IMR-90 (cell line): ENCODE measurements at regions not wholly inside any gene's neighbourhood (a gene's known extent, or its start where the extent isn't known, plus 50 kb on each side); places are given as distances from the start of the nearest gene placed in this dataset.

Experiments
- ATAC-seq: fragments of 200-7000 bp; cut with Tn5 transposase; 2 replicates; pipeline ENCODE4 v1.9.1; 2020; ENCODE audit warnings: low read depth, mild to moderate bottlenecking, moderate library complexity
- BruUV-seq: library from RNA; stranded (reverse); fragments of 400-500 nt; replicated peaks from 2 replicates; lab custom pipeline; 2021; lab: Mats Ljungman, UMichigan
- CTCF ChIA-PET: fragments of 300-600 bp; formaldehyde crosslinking; extraction: SDS; loops from one replicate; lab custom pipeline; 2021; ENCODE audit warnings: antibody characterized with exemption; lab: Yijun Ruan, JAX
- POLR2A ChIA-PET: fragments of 300-600 bp; sonication (Branson Sonifier 250); formaldehyde crosslinking; loops from one replicate; lab custom pipeline; 2022; ENCODE audit warnings: antibody characterized with exemption; ENCODE audit not compliant: unreplicated experiment; lab: Charles Lee
- DNase-seq: peaks from one replicate; pipeline ENCODE4 v3.0.0; 2013
- H2AFZ ChIP-seq: replicated peaks from 2 replicates; pipeline ENCODE3; 2013; ENCODE audit warnings: low read length, mild to moderate bottlenecking; ENCODE audit not compliant: poor library complexity
- H2AK5ac ChIP-seq: 2 replicates; pipeline ENCODE4 v1.6.1; 2013; ENCODE audit warnings: low read depth, low read length, inconsistent platforms
- H2AK9ac ChIP-seq: replicated peaks from 2 replicates; pipeline ENCODE3; 2013; ENCODE audit warnings: mild to moderate bottlenecking, low read depth, low read length, moderate library complexity; ENCODE audit not compliant: poor library complexity
- H2BK120ac ChIP-seq: 2 replicates; pipeline ENCODE4 v1.6.1; 2013; ENCODE audit warnings: low read depth, low read length, inconsistent platforms
- H2BK15ac ChIP-seq: 3 replicates; pipeline ENCODE4 v1.6.1; 2013; ENCODE audit warnings: low read depth, low read length, inconsistent platforms
- H2BK20ac ChIP-seq: 2 replicates; pipeline ENCODE4 v1.6.1; 2013; ENCODE audit warnings: low read depth, mild to moderate bottlenecking, inconsistent platforms, low read length, moderate library complexity
- H2BK5ac ChIP-seq: 2 replicates; pipeline ENCODE4 v1.6.1; 2013; ENCODE audit warnings: mild to moderate bottlenecking, low read depth, low read length, inconsistent platforms; ENCODE audit not compliant: poor library complexity, severe bottlenecking
- H3K14ac ChIP-seq: replicated peaks from 2 replicates; pipeline ENCODE4 v1.6.1; 2013; ENCODE audit warnings: low read depth, low read length, inconsistent platforms
- H3K18ac ChIP-seq: 2 replicates; pipeline ENCODE4 v1.6.1; 2013; ENCODE audit warnings: low read depth, low read length, control low read depth
- H3K23ac ChIP-seq: 2 replicates; pipeline ENCODE4 v1.6.1; 2013; ENCODE audit warnings: low read depth, low read length, inconsistent platforms
- H3K27ac ChIP-seq: 2 replicates; pipeline ENCODE4 v1.5.1; 2013; ENCODE audit warnings: mild to moderate bottlenecking, control low read depth, low read length; ENCODE audit not compliant: insufficient read depth
- H3K27me3 ChIP-seq: 2 replicates; pipeline ENCODE4 v1.6.1; 2013; ENCODE audit warnings: low read length; ENCODE audit not compliant: control insufficient read depth, insufficient read depth
- H3K36me3 ChIP-seq: 2 replicates; pipeline ENCODE4 v1.6.1; 2013; ENCODE audit warnings: low read length, mixed read lengths; ENCODE audit not compliant: control insufficient read depth, insufficient read depth
- H3K4ac ChIP-seq: 2 replicates; pipeline ENCODE4 v1.6.1; 2013; ENCODE audit warnings: low read depth, low read length, inconsistent platforms
- H3K4me1 ChIP-seq: 2 replicates; pipeline ENCODE4 v1.6.1; 2013; ENCODE audit warnings: low read length, mixed read lengths; ENCODE audit not compliant: control insufficient read depth, insufficient read depth
- H3K4me2 ChIP-seq: 2 replicates; pipeline ENCODE4 v1.6.1; 2013; ENCODE audit warnings: low read depth, mild to moderate bottlenecking, control low read depth, low read length, moderate library complexity
- H3K4me3 ChIP-seq: 2 replicates; pipeline ENCODE4 v1.5.1; 2013; ENCODE audit warnings: low read depth, mild to moderate bottlenecking, control low read depth, low read length, moderate library complexity; ENCODE audit not compliant: insufficient read depth
- H3K56ac ChIP-seq: 2 replicates; pipeline ENCODE4 v1.6.1; 2013; ENCODE audit warnings: low read length, inconsistent platforms; ENCODE audit not compliant: insufficient read depth; ENCODE audit errors: extremely low read depth
- H3K79me1 ChIP-seq, 2 experiments: 2 replicates each; pipeline ENCODE4 v1.6.1; 2013; ENCODE audit warnings: low read length in 2 of 2, inconsistent platforms in 1 of 2, low read depth in 1 of 2
- H3K9ac ChIP-seq: 2 replicates; pipeline ENCODE4 v1.6.1; 2013; ENCODE audit warnings: low read depth, low read length, control low read depth
- H3K9me1 ChIP-seq: 2 replicates; pipeline ENCODE4 v1.6.1; 2013; ENCODE audit warnings: low read length, inconsistent platforms; ENCODE audit not compliant: insufficient read depth
- H3K9me3 ChIP-seq: 2 replicates; pipeline ENCODE4 v1.6.1; 2013; ENCODE audit warnings: low read length; ENCODE audit not compliant: control insufficient read depth, insufficient read depth
- H4K20me1 ChIP-seq: 2 replicates; pipeline ENCODE4 v1.6.1; 2013; ENCODE audit warnings: low read length, inconsistent platforms; ENCODE audit not compliant: insufficient read depth
- H4K5ac ChIP-seq: 2 replicates; pipeline ENCODE4 v1.6.1; 2013; ENCODE audit warnings: mild to moderate bottlenecking, low read depth, low read length, control low read depth
- H4K8ac ChIP-seq, 2 experiments: 2 replicates each; pipeline ENCODE4 v1.6.1; 2013; ENCODE audit warnings: low read depth in 2 of 2, low read length in 2 of 2, control low read depth in 1 of 2, inconsistent platforms in 1 of 2
- H4K91ac ChIP-seq: 2 replicates; pipeline ENCODE4 v1.6.1; 2013; ENCODE audit warnings: low read depth, low read length, inconsistent platforms; ENCODE audit not compliant: insufficient read depth
- BHLHE40 ChIP-seq: fragments of 150-350 bp; IDR thresholded peaks from 2 replicates; pipeline ENCODE4 v1.6.1; 2016; ENCODE audit warnings: mild to moderate bottlenecking, low read depth, low read length
- CEBPB ChIP-seq: IDR thresholded peaks from 2 replicates; pipeline ENCODE4 v1.6.1; 2012; ENCODE audit warnings: low read depth, low read length, improper control_type of control experiment
- CTCF ChIP-seq: conservative IDR thresholded peaks from 2 replicates; pipeline ENCODE4 v1.5.1; 2012; ENCODE audit warnings: mild to moderate bottlenecking, low read depth, low read length, improper control_type of control experiment
- FOS ChIP-seq: fragments of 150-350 bp; IDR thresholded peaks from 2 replicates; pipeline ENCODE4 v1.6.1; 2016; ENCODE audit warnings: low read depth, low read length
- NFE2L2 ChIP-seq: fragments of 150-350 bp; IDR thresholded peaks from 2 replicates; pipeline ENCODE4 v1.6.1; 2016; ENCODE audit warnings: low read depth, mild to moderate bottlenecking, low read length
- POLR2A ChIP-seq: IDR thresholded peaks from 2 replicates; pipeline ENCODE4 v1.6.1; 2012; ENCODE audit warnings: mild to moderate bottlenecking, low read depth, low read length
- RAD21 ChIP-seq: IDR thresholded peaks from 2 replicates; pipeline ENCODE4 v1.6.1; 2012; ENCODE audit warnings: low read length, improper control_type of control experiment
- WGBS, 2 experiments: methylation state at CpG; one replicate each; pipeline versions ENCODE4 v1.1.5 to v1.1.7; 2013; ENCODE audit warnings: missing lambda C conversion rate in 2 of 2; ENCODE audit not compliant: insufficient read length in 1 of 2; ENCODE audit errors: extremely low coverage in 2 of 2; 5-methylcytosine and 5-hydroxymethylcytosine counted together
- dilution Hi-C: fragments of 300-500 bp; cut with HindIII; formaldehyde crosslinking; loops from one replicate; pipeline ENCODE4 v1.14.3; 2018; ENCODE audit warnings: low sequenced_read_pairs; ENCODE audit not compliant: unreplicated experiment
- in situ Hi-C: fragments of 300-500 bp; cut with MboI; formaldehyde crosslinking; loops from 3 replicates; pipeline ENCODE4 v1.14.3; 2019; ENCODE audit warnings: low sequenced_read_pairs, inconsistent platforms, mixed read lengths
- intact Hi-C: fragments of 100-400 bp; cut with micrococcal nuclease; formaldehyde crosslinking; loops from 2 replicates; pipeline ENCODE4 v1.10.0; 2022
- TF ChIP-seq, protein P1 (sequence below): fragments of 150-350 bp; IDR thresholded peaks from 2 replicates; pipeline ENCODE4 v1.6.1; 2017; ENCODE audit warnings: mild to moderate bottlenecking, antibody characterized with exemption, low read length, low read depth

DNA sequence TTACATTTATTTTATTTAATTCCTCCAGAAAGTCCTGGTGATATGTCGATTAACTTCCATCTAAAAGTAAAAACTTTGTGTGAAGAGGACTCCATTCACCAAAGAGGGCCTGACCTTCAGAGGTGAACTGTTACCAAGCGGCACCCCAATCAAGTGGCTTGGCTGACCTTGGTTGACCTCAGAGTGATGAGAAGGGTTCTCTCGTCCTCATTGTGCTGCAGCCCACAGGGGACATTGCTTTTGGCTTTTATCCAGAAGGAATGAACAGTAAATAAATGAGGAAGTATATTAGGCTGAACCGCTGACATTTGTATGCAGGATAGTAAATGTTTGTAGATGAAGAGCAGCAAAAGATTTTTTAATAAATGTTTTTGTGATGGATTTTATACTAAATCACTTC, 172.4 kb upstream of the MKI67 start:
- H3K9me3 ChIP-seq = peaks cover 53% of the 10 kb centered on the region
- no peaks in the 10 kb centered on the region for H3K27me3 ChIP-seq

More for the DNA sequence above, 172.4 kb upstream of the MKI67 start:
- H3K9me1 ChIP-seq = no peaks in the 10 kb centered on the region
- H4K20me1 ChIP-seq = no peaks in the 10 kb centered on the region
- CTCF ChIA-PET = no interaction called here
- H3K79me1 ChIP-seq = no peaks in the 10 kb centered on the region
- no peak overlapping the region for H2AFZ ChIP-seq
- no peak overlapping the region for H2BK5ac ChIP-seq
- H2BK20ac ChIP-seq = no peak overlapping the region
- no peak overlapping the region for H2BK120ac ChIP-seq
- H4K8ac ChIP-seq = no peak overlapping the region
- H2AK9ac ChIP-seq = no peak overlapping the region
- POLR2A ChIA-PET = no interaction called here
- H2BK15ac ChIP-seq = no peak overlapping the region
- H3K14ac ChIP-seq = no peak overlapping the region
- TF ChIP-seq BHLHE40 (no peak), RAD21 (no peak), POLR2A (no peak), CEBPB (no peak), FOS (no peak), NFE2L2 (no peak), CTCF (no peak)
- TF ChIP-seq, protein P1, sequence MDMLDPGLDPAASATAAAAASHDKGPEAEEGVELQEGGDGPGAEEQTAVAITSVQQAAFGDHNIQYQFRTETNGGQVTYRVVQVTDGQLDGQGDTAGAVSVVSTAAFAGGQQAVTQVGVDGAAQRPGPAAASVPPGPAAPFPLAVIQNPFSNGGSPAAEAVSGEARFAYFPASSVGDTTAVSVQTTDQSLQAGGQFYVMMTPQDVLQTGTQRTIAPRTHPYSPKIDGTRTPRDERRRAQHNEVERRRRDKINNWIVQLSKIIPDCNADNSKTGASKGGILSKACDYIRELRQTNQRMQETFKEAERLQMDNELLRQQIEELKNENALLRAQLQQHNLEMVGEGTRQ = no peak
- 20% methylated on average over 2 of the region's 4 CpGs; no CpG with 5 or more reads in 1 of the 2 experiments for WGBS, 2 experiments
- no peak overlapping the region for H3K9ac ChIP-seq
- no peak overlapping the region for H4K91ac ChIP-seq
- H3K36me3 ChIP-seq = no peaks in the 10 kb centered on the region
- no peak overlapping the region for H3K4ac ChIP-seq
- H3K23ac ChIP-seq = no peak overlapping the region
- no peak overlapping the region for H3K56ac ChIP-seq
- no peak overlapping the region for H2AK5ac ChIP-seq
- H4K5ac ChIP-seq = no peak overlapping the region
- no TSS peak for BruUV-seq
- dilution Hi-C loops = no loop called here
- no peak overlapping the region for H3K4me3 ChIP-seq
- no peak overlapping the region for H3K18ac ChIP-seq
- H3K27ac ChIP-seq = no peak overlapping the region
- ATAC-seq (no peak), DNase-seq (no peak)
- no peak overlapping the region for H3K4me2 ChIP-seq
- in situ Hi-C loops = no loop called here
- intact Hi-C loops = no loop called here
- H3K4me1 ChIP-seq = no peaks in the 10 kb centered on the region
